ENCODE measurements at regions not wholly inside any gene's neighbourhood (a gene's known extent, or its start where the extent isn't known, plus 50 kb on each side); places are given as distances from the start of the nearest gene placed in this dataset.
"Not testable (repeated sequence)": the region's sequence is repeated elsewhere in the genome, so short reads cannot be mapped to it uniquely, and the experiment has no call there.

DNA sequence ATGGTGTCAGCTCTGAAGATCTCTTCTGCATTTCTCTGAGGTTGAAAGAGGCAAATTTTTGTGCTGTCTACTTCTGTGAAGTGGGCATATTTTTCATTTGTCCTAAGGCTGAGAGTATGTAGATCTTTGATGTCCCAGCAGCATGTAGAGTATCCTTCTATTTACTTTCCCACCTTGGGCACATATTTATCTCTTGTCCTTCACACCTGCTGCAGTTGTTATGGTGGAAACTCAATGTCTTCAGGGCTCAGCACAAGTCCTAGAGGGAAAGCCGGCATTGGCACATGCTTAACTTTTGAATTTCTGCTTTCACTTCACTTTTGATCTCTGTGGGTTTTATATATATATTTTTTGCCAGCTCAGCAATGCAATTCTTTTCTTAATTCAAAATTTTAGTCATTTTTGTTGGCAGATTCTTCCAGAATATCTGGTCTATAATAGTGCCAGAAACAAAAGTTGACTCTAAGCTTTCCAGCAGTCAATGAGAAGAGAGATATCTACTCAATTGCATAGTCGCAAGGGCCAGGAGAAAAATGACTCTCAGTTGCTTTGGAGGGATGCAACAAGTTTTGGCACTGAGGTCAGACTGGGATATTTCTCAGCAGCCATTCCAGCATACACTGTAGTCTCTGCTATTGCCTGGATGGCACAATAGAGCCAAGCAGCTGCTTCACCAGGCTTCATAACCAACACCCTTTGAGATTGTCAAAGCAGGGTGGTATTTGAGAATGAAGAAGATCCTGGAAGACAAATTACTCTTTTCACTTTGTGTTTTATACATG, 127.8 kb upstream of the FAT1 start:
- WGBS: 88% methylated on average over 2 of the region's 2 CpGs
- no peaks in the 10 kb centered on the region for H3K27me3 ChIP-seq (ENCODE audit: insufficient read depth, low read length)

DNA sequence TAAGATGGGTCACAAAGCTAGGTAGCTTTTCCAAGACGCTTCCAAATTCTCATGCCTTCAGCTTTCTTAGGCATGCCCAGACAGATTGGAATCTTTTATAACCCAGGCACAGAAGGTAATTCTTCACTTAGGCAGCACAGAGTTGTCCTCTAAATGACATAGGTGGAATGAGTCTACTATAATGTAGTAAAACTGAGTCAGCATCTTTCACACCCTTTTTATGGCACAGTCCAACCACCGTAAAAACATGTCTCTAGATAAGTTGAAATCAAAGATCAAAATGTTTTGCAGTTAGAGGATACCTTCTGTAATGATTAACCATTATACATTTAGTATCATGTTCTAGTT, 128.4 kb upstream of the FAT1 start:
- no peaks in the 10 kb centered on the region for H3K27me3 ChIP-seq (ENCODE audit: insufficient read depth, low read length)
- H3K27ac ChIP-seq (ENCODE audit: low read depth, low read length): no peak overlapping the region

More for the DNA sequence above, 127.8 kb upstream of the FAT1 start:
- H3K9me3 ChIP-seq (ENCODE audit: insufficient read depth, low read depth, low read length): peaks cover 16% of the 10 kb centered on the region
- H3K27ac ChIP-seq (ENCODE audit: low read depth, low read length): no peak overlapping the region
- no peak overlapping the region for H3K4me3 ChIP-seq (ENCODE audit: low read length)
- H3K4me1 ChIP-seq (ENCODE audit: insufficient read depth, low read length): no peaks in the 10 kb centered on the region
- H3K9ac ChIP-seq (ENCODE audit: low read depth, low read length): no peak overlapping the region
- H3K36me3 ChIP-seq (ENCODE audit: insufficient read depth, low read length): no peaks in the 10 kb centered on the region

DNA sequence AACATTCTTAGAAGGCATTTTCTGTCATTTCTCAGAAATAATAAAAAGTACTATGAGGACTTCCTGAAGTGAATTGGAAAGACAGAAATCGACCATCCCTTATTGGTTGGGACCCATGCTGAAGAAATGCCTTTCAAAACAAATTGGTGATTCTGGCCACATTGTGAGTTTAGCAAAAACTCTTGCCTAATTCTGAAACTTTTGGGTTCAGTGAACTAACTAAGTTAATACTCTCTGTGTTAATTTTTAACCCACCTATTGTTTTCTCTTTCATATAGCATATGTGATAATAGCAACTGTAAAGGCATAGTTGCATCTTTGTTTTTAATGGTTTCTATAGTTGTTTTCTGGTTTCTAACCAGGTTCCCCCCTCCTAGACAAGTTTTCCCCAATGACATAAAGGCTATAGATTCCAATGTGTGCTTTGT, 129.3 kb upstream of the FAT1 start:
- Histone ChIP-seq H3K9me3 (ENCODE audit: insufficient read depth, low read depth, low read length) (peaks cover 16% of the 10 kb centered on the region), H3K4me3 (ENCODE audit: low read length) (no peak overlapping the region), H3K27me3 (ENCODE audit: insufficient read depth, low read length) (no peaks in the 10 kb centered on the region), H3K36me3 (ENCODE audit: insufficient read depth, low read length) (no peaks in the 10 kb centered on the region), H3K9ac (ENCODE audit: low read depth, low read length) (no peak overlapping the region), H3K27ac (ENCODE audit: low read depth, low read length) (no peak overlapping the region), H3K4me1 (ENCODE audit: insufficient read depth, low read length) (no peaks in the 10 kb centered on the region)
- 96% methylated on average over 1 of the region's 1 CpG for WGBS

More for the DNA sequence above, 128.4 kb upstream of the FAT1 start:
- Histone ChIP-seq H3K9ac (ENCODE audit: low read depth, low read length) (no peak overlapping the region), H3K9me3 (ENCODE audit: insufficient read depth, low read depth, low read length) (peaks cover 16% of the 10 kb centered on the region), H3K4me1 (ENCODE audit: insufficient read depth, low read length) (no peaks in the 10 kb centered on the region), H3K36me3 (ENCODE audit: insufficient read depth, low read length) (no peaks in the 10 kb centered on the region), H3K4me3 (ENCODE audit: low read length) (no peak overlapping the region)
- 89% methylated on average over 1 of the region's 2 CpGs for WGBS

DNA sequence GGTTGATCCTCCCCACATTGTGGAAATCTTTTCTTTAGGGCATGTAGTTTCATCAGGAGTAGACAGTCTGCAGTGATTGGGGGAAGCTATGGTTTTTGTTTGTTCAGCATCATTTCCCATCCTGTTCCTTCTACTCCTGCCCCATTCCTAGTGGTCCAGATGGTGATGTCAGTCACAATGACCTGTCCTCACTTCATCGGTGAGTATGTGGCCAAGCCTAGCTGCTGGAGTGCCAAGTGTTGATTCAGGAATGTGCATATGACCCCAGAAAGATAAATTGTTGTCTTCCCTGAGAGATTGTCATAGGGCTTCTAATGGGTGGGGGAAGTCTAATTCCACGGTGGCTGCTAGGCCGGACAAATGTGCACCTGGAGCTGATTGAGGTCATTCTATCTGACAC, 130.6 kb upstream of the FAT1 start:
- Histone ChIP-seq H3K4me3 (ENCODE audit: low read length) (no peak overlapping the region), H3K9me3 (ENCODE audit: insufficient read depth, low read depth, low read length) (peaks cover 16% of the 10 kb centered on the region), H3K27me3 (ENCODE audit: insufficient read depth, low read length) (no peaks in the 10 kb centered on the region), H3K27ac (ENCODE audit: low read depth, low read length) (no peak overlapping the region), H3K36me3 (ENCODE audit: insufficient read depth, low read length) (no peaks in the 10 kb centered on the region), H3K9ac (ENCODE audit: low read depth, low read length) (no peak overlapping the region), H3K4me1 (ENCODE audit: insufficient read depth, low read length) (no peaks in the 10 kb centered on the region)
- 94% methylated on average over 3 of the region's 3 CpGs for WGBS

DNA sequence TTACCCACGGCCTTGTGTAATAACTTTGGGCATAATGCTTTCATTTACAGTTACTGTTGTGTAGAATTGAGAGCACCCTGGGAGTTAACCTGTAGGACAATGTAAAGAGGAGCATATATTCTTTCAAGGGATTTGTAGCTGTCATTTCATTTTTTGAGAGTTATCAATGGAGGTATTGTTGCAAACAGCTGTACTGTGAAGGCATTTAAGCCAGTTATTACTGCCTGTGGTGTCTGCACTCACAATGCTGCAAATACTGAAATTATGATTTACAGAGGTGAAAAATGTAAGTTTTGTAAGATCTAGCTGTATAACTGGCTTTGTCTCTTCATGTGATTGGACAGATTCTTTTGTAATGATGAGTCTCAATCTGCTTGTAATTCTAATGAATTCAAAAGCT, 131.5 kb upstream of the FAT1 start:
- WGBS: 86% methylated on average over 1 of the region's 1 CpG

DNA sequence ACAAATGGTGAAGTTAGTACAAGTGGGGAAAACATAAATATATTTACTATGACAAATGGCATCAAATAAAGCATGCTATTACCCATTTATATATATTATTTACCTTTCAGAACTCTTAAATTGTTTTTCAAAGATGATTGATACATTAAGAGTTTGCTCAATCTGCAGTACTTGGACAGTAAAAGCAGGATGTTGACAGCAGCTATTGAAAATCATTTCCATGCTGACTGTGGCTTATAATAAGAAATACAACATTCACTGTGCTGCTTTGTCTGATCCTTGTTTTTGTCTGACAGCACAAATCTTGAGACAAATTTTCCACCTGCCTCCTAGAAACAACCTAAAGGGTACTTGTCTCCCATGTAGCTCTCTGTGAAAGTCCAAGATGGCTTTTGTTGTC, 134.1 kb upstream of the FAT1 start:
- Histone ChIP-seq H3K27me3 (ENCODE audit: insufficient read depth, low read length) (no peaks in the 10 kb centered on the region), H3K9me3 (ENCODE audit: insufficient read depth, low read depth, low read length) (no peaks in the 10 kb centered on the region), H3K4me1 (ENCODE audit: insufficient read depth, low read length) (no peaks in the 10 kb centered on the region), H3K4me3 (ENCODE audit: low read length) (no peak overlapping the region), H3K27ac (ENCODE audit: low read depth, low read length) (no peak overlapping the region), H3K36me3 (ENCODE audit: insufficient read depth, low read length) (no peaks in the 10 kb centered on the region), H3K9ac (ENCODE audit: low read depth, low read length) (no peak overlapping the region)

More for the DNA sequence above, 131.5 kb upstream of the FAT1 start:
- Histone ChIP-seq H3K36me3 (ENCODE audit: insufficient read depth, low read length) (no peaks in the 10 kb centered on the region), H3K9ac (ENCODE audit: low read depth, low read length) (no peak overlapping the region), H3K9me3 (ENCODE audit: insufficient read depth, low read depth, low read length) (peaks cover 12% of the 10 kb centered on the region), H3K27ac (ENCODE audit: low read depth, low read length) (no peak overlapping the region), H3K4me3 (ENCODE audit: low read length) (no peak overlapping the region), H3K27me3 (ENCODE audit: insufficient read depth, low read length) (no peaks in the 10 kb centered on the region), H3K4me1 (ENCODE audit: insufficient read depth, low read length) (no peaks in the 10 kb centered on the region)

DNA sequence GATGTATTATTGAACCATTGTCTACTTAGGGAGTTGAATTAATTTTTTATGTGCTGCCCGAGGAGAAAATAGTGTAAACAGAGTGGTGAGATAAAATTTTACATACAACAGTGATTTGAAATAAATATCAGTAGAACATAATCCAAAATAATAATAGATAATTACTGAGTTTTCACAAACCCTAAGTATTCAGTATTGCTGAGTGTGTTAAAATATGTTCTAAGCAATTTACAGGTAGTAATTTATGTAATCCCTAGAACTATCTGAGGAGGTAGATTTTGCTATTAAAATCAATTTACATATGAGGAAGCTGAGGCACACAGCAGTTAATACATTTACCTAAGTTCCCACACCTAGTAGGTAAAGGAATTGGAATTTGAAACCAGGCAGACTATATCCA, 134.7 kb upstream of the FAT1 start:
- Histone ChIP-seq H3K27ac (ENCODE audit: low read depth, low read length) (no peak overlapping the region), H3K27me3 (ENCODE audit: insufficient read depth, low read length) (no peaks in the 10 kb centered on the region), H3K9me3 (ENCODE audit: insufficient read depth, low read depth, low read length) (no peaks in the 10 kb centered on the region), H3K36me3 (ENCODE audit: insufficient read depth, low read length) (no peaks in the 10 kb centered on the region), H3K4me1 (ENCODE audit: insufficient read depth, low read length) (no peaks in the 10 kb centered on the region), H3K4me3 (ENCODE audit: low read length) (no peak overlapping the region), H3K9ac (ENCODE audit: low read depth, low read length) (no peak overlapping the region)
- no CpG with 5 or more reads among the region's 1 CpG for WGBS

DNA sequence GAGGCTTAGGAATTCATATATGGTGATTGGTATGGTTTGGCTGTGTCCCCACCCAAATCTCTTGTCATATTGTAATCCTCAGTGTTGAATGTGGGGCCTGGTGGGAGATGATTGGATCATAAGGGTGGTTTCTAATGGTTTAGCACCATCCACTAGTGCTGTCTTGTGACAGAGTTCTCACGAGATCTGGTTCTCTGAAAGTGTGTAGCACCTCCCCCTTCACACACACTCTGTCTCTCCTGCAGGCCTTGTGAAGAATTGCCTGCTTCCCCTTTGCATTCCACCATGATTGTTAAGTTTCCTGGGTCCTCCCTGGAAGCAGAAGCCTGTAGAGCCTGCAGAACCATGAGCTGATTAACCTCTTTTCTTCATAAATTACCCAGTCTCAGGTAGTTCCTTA, 135.8 kb upstream of the FAT1 start:
- H3K4me1 ChIP-seq (ENCODE audit: insufficient read depth, low read length): no peaks in the 10 kb centered on the region
- WGBS: 96% methylated on average over 1 of the region's 1 CpG

DNA sequence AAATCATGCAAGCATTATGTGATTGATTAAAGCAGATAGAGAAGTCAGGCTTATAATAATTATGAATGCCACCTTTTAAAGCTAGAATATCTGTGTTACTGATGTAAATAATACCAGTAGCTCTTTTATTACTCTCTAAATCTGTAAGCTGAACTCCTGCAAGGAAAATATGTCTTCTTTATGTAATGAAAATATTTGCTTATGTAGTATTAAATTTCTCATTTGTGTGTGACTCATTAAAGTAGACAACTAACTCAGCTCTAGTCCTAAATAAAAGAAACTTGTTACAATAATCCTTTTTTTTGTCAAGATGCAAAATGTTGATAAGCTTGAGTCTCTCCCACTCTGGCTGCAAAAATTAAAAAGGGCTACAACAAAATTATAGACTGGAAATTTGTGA, 137.7 kb upstream of the FAT1 start:
- Histone ChIP-seq H3K4me1 (ENCODE audit: insufficient read depth, low read length) (no peaks in the 10 kb centered on the region), H3K9me3 (ENCODE audit: insufficient read depth, low read depth, low read length) (no peaks in the 10 kb centered on the region), H3K36me3 (ENCODE audit: insufficient read depth, low read length) (no peaks in the 10 kb centered on the region), H3K27me3 (ENCODE audit: insufficient read depth, low read length) (no peaks in the 10 kb centered on the region), H3K9ac (ENCODE audit: low read depth, low read length) (no peak overlapping the region), H3K27ac (ENCODE audit: low read depth, low read length) (no peak overlapping the region), H3K4me3 (ENCODE audit: low read length) (no peak overlapping the region)

More for the DNA sequence above, 135.8 kb upstream of the FAT1 start:
- H3K36me3 ChIP-seq (ENCODE audit: insufficient read depth, low read length): no peaks in the 10 kb centered on the region
- H3K27ac ChIP-seq (ENCODE audit: low read depth, low read length): no peak overlapping the region
- H3K27me3 ChIP-seq (ENCODE audit: insufficient read depth, low read length): no peaks in the 10 kb centered on the region
- no peak overlapping the region for H3K4me3 ChIP-seq (ENCODE audit: low read length)
- H3K9me3 ChIP-seq (ENCODE audit: insufficient read depth, low read depth, low read length): no peaks in the 10 kb centered on the region
- no peak overlapping the region for H3K9ac ChIP-seq (ENCODE audit: low read depth, low read length)

DNA sequence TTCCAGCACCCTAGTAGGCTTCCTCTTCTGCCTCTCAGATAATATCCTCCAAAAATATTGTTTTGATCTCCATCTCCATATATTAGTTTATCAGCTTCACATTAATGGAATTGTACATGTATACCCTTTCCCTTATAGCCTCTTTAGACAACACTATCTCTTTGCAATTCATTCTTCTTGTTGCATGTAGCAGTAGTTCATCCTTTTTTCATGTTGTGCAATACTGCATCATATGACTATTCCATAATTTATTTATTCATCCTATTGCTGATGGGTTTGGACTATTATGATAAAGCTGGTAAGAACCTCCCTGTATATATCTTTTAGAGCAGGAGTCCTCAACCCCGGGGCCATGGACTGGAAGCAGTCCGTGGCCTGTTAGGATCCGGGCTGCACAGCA, 148.2 kb upstream of the FAT1 start:
- Histone ChIP-seq H3K36me3 (ENCODE audit: insufficient read depth, low read length) (no peaks in the 10 kb centered on the region), H3K4me3 (ENCODE audit: low read length) (no peak overlapping the region), H3K27me3 (ENCODE audit: insufficient read depth, low read length) (no peaks in the 10 kb centered on the region), H3K27ac (ENCODE audit: low read depth, low read length) (no peak overlapping the region), H3K9ac (ENCODE audit: low read depth, low read length) (no peak overlapping the region), H3K9me3 (ENCODE audit: insufficient read depth, low read depth, low read length) (peaks cover 14% of the 10 kb centered on the region; the same call in 1 of the 2 replicates), H3K4me1 (ENCODE audit: insufficient read depth, low read length) (no peaks in the 10 kb centered on the region)
- 98% methylated on average over 3 of the region's 3 CpGs for WGBS

DNA sequence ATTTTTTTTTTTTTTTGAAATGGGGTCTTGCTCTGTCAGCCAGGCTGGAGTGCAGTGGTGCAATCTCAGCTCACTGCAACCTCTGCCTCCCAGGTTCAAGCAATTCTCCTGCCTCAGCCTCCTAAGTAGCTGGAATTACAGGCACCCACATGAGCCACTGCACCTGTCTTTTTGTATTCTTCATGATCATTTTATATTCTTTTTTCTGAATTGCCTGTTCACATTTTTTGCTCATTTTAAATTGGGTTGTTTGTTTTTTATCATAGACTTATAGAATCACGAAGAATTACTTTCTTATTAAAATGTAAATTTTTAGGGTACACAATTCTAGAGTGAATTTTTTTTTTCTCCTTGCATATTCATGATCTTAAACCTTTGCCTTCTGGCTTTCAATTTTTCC, 149.4 kb upstream of the FAT1 start:
- not testable (repeated sequence) for H3K9ac ChIP-seq (ENCODE audit: low read depth, low read length); H3K4me3 ChIP-seq (ENCODE audit: low read length); H3K4me1 ChIP-seq (ENCODE audit: insufficient read depth, low read length); H3K27ac ChIP-seq (ENCODE audit: low read depth, low read length); H3K27me3 ChIP-seq (ENCODE audit: insufficient read depth, low read length); H3K36me3 ChIP-seq (ENCODE audit: insufficient read depth, low read length)
- no CpG with 5 or more reads among the region's 1 CpG for WGBS
- H3K9me3 ChIP-seq (ENCODE audit: insufficient read depth, low read depth, low read length): peaks cover 14% of the 10 kb centered on the region; the same call in 1 of the 2 replicates

DNA sequence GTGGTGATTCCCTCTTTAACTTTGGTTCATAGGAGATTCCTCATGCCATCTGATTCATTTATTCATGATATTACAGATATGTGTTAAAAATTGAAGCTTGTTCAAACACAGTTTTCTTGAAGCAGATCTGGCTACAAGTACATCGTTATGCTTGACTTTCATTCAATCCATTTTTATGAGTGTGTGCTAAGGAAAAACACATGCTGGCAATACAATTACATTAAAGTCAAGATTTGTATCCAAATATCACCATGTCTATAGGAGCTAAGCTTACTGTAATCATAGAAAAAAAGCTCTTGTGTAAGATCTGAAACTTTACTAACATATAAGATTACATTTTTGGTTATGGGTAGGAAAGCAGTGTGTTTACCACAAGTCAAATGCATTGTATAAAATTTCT, 151.8 kb upstream of the FAT1 start:
- WGBS: 86% methylated on average over 1 of the region's 1 CpG

More for the DNA sequence above, 151.8 kb upstream of the FAT1 start:
- peaks cover 14% of the 10 kb centered on the region; the same call in 1 of the 2 replicates for H3K9me3 ChIP-seq (ENCODE audit: insufficient read depth, low read depth, low read length)
- H3K27me3 ChIP-seq (ENCODE audit: insufficient read depth, low read length): no peaks in the 10 kb centered on the region
- H3K36me3 ChIP-seq (ENCODE audit: insufficient read depth, low read length): no peaks in the 10 kb centered on the region
- no peaks in the 10 kb centered on the region for H3K4me1 ChIP-seq (ENCODE audit: insufficient read depth, low read length)
- no peak overlapping the region for H3K27ac ChIP-seq (ENCODE audit: low read depth, low read length)
- H3K9ac ChIP-seq (ENCODE audit: low read depth, low read length): no peak overlapping the region
- no peak overlapping the region for H3K4me3 ChIP-seq (ENCODE audit: low read length)

Data from HUES64 (cell line).